GM12878 (cell line): ENCODE measurements at regions not wholly inside any gene's neighbourhood (a gene's known extent, or its start where the extent isn't known, plus 50 kb on each side); places are given as distances from the start of the nearest gene placed in this dataset.

Experiments used
- ATAC-seq: fragments of 200-7000 bp; cut with Tn5 transposase; 3 replicates; pipeline ENCODE4 v1.9.1; 2020; ENCODE audit warnings: mild to moderate bottlenecking, moderate library complexity
- BruUV-seq: library from RNA; stranded (reverse); fragments of 400-500 nt; replicated peaks from 2 replicates; lab custom pipeline; 2021; lab: Mats Ljungman, UMichigan
- CTCF ChIA-PET: fragments of 300-600 bp; sonication (Branson Sonifier 250); formaldehyde crosslinking; extraction: SDS; loops from one replicate; lab custom pipeline; 2021; ENCODE audit warnings: inconsistent platforms; lab: Yijun Ruan, JAX
- POLR2A ChIA-PET: fragments of 350-600 bp; formaldehyde crosslinking; extraction: SDS; loops from one replicate; lab custom pipeline; 2021; ENCODE audit warnings: inconsistent platforms; lab: Charles Lee
- RAD21 ChIA-PET: fragments of 300-600 bp; sonication (Branson Sonifier 250); formaldehyde crosslinking; loops from one replicate; lab custom pipeline; 2023; ENCODE audit warnings: antibody characterized with exemption; ENCODE audit not compliant: unreplicated experiment; lab: Charles Lee
- SMC1A ChIA-PET: fragments of 300-600 bp; sonication (Branson Sonifier 250); formaldehyde crosslinking; loops from one replicate; lab custom pipeline; 2023; ENCODE audit not compliant: unreplicated experiment, uncharacterized antibody; lab: Charles Lee
- DNase-seq: peaks from one replicate; pipeline ENCODE4 v3.0.0-alpha.2; 2011; ENCODE audit warnings: low read depth, low spot score
- FAIRE-seq: peaks from 3 replicates; lab custom pipeline; 2011; peaks lifted over from hg19 to GRCh38; lab: Jason Lieb, UNC
- H2AFZ ChIP-seq: 2 replicates; pipeline ENCODE4 v1.6.0; 2011; ENCODE audit warnings: low read depth, low read length, control low read depth; ENCODE audit not compliant: control insufficient read depth
- H3K27ac ChIP-seq: 2 replicates; pipeline ENCODE4 v1.5.1; 2011; ENCODE audit warnings: control low read depth; ENCODE audit not compliant: control insufficient read depth, insufficient read depth
- H3K27me3 ChIP-seq, 2 experiments: replicated peaks in 1 of 2; 2 replicates each; pipeline versions ENCODE4 v1.6.0 to v1.6.1; 2011; ENCODE audit warnings: low read length in 1 of 2; ENCODE audit not compliant: control insufficient read depth in 2 of 2, insufficient read depth in 2 of 2
- H3K36me3 ChIP-seq, 2 experiments: 2 replicates each; pipeline ENCODE4 v1.5.1; 2011; ENCODE audit warnings: low read length in 1 of 2; ENCODE audit not compliant: control insufficient read depth in 2 of 2, insufficient read depth in 2 of 2
- H3K4me1 ChIP-seq: 2 replicates; pipeline ENCODE4 v1.6.1; 2011; ENCODE audit warnings: mild to moderate bottlenecking, low read length, moderate library complexity, mixed read lengths; ENCODE audit not compliant: control insufficient read depth, insufficient read depth
- H3K4me2 ChIP-seq: 2 replicates; pipeline ENCODE4 v1.6.0; 2011; ENCODE audit warnings: control low read depth; ENCODE audit not compliant: control insufficient read depth, insufficient read depth
- H3K4me3 ChIP-seq: fragments of 200-600 bp; sonication (generic); 2 replicates; pipeline ENCODE4 v1.5.1; 2016
- H3K79me2 ChIP-seq: 2 replicates; pipeline ENCODE4 v1.6.0; 2011; ENCODE audit warnings: low read length; ENCODE audit not compliant: control insufficient read depth, insufficient read depth
- H3K9ac ChIP-seq: 2 replicates; pipeline ENCODE4 v1.8.0; 2011; ENCODE audit warnings: low read length, control low read depth, mixed read lengths; ENCODE audit not compliant: control insufficient read depth, insufficient read depth
- H3K9me3 ChIP-seq: replicated peaks from 3 replicates; pipeline ENCODE4 v1.5.1; 2011; ENCODE audit warnings: mild to moderate bottlenecking, low read length; ENCODE audit not compliant: control insufficient read depth, insufficient read depth
- H4K20me1 ChIP-seq: 2 replicates; pipeline ENCODE4 v1.6.0; 2011; ENCODE audit not compliant: control insufficient read depth, insufficient read depth
- CEBPZ ChIP-seq: fragments of 150-350 bp; IDR thresholded peaks from 2 replicates; pipeline ENCODE4 v1.6.1; 2016; ENCODE audit warnings: low read depth, low read length
- CREM ChIP-seq: IDR thresholded peaks from 2 replicates; pipeline ENCODE4 v1.6.1; 2014; ENCODE audit warnings: antibody characterized with exemption, low read depth
- E2F8 ChIP-seq: fragments of 450-650 bp; IDR thresholded peaks from 2 replicates; pipeline ENCODE4 v1.6.1; 2018; ENCODE audit warnings: mild to moderate bottlenecking, low read depth, moderate library complexity; ENCODE audit not compliant: partially characterized antibody
- HDAC2 ChIP-seq: fragments of 200-600 bp; sonication (generic); IDR thresholded peaks from 2 replicates; pipeline ENCODE4 v1.6.1; 2017
- IKZF2 ChIP-seq, 2 experiments: fragments of 450-650 bp; IDR thresholded peaks; 2 replicates each; pipeline ENCODE4 v1.6.1; 2017; ENCODE audit warnings: mild to moderate bottlenecking in 2 of 2, moderate library complexity in 2 of 2
- LARP7 ChIP-seq: fragments of 450-650 bp; IDR thresholded peaks from 2 replicates; pipeline ENCODE4 v1.6.1; 2017; ENCODE audit warnings: mild to moderate bottlenecking
- NR2F1 ChIP-seq: fragments of 450-650 bp; conservative IDR thresholded peaks from 2 replicates; pipeline ENCODE4 v1.6.1; 2017; ENCODE audit warnings: mild to moderate bottlenecking
- RAD51 ChIP-seq: fragments of 450-650 bp; IDR thresholded peaks from 2 replicates; pipeline ENCODE4 v1.6.1; 2016; ENCODE audit warnings: moderate library complexity, mild to moderate bottlenecking, inconsistent platforms
- RELA ChIP-seq: fragments of 450-650 bp; IDR thresholded peaks from 2 replicates; pipeline ENCODE4 v1.8.0; 2014; ENCODE audit warnings: borderline replicate concordance; ENCODE audit not compliant: partially characterized antibody
- SIN3A ChIP-seq: IDR thresholded peaks from 2 replicates; pipeline ENCODE4 v1.6.1; 2012; ENCODE audit warnings: low read depth, low read length, improper control_type of control experiment
- SMARCA5 ChIP-seq: fragments of 450-650 bp; IDR thresholded peaks from 2 replicates; pipeline ENCODE4 v1.6.1; 2017; ENCODE audit warnings: mild to moderate bottlenecking
- SREBF2 ChIP-seq: IDR thresholded peaks from 2 replicates; pipeline ENCODE4 v1.6.1; 2012; ENCODE audit warnings: mild to moderate bottlenecking, low read length
- ZSCAN29 ChIP-seq: fragments of 450-650 bp; IDR thresholded peaks from 2 replicates; pipeline ENCODE4 v1.6.1; 2017; ENCODE audit warnings: mild to moderate bottlenecking, moderate library complexity
- WGBS: methylation state at CpG from one replicate; pipeline ENCODE4 v1.1.6; 2016; ENCODE audit warnings: low lambda C conversion rate; ENCODE audit not compliant: insufficient replicate concordance, insufficient coverage; ENCODE audit errors: missing lambda C conversion rate; 5-methylcytosine and 5-hydroxymethylcytosine counted together
- in situ Hi-C: fragments of 300-500 bp; cut with MboI; formaldehyde crosslinking; loops from 9 replicates; pipeline ENCODE4 v1.14.3; 2018; ENCODE audit warnings: mixed read lengths
- intact Hi-C: fragments of 100-400 bp; cut with micrococcal nuclease; formaldehyde crosslinking; loops from one replicate; pipeline ENCODE4 v1.14.2; 2022; ENCODE audit not compliant: unreplicated experiment

GRCh38 chr15:95825208-95825607, 505.3 kb upstream of the NR2F2 start:
- WGBS: 89% methylated on average over 2 of the region's 2 CpGs
- H3K27me3 ChIP-seq: no peaks in the 10 kb centered on the region
- no peak overlapping the region for H3K4me2 ChIP-seq
- no peak overlapping the region for H3K9ac ChIP-seq
- no peaks in the 10 kb centered on the region; the same call in 2 of the 3 replicates for H3K9me3 ChIP-seq
- H4K20me1 ChIP-seq: no peaks in the 10 kb centered on the region
- H3K4me3 ChIP-seq: no peak overlapping the region
- SMC1A ChIA-PET: interaction anchor here (1.0 to 1.9 kb wide), 7 partner anchors 11 to 565 kb away, joined by 3 to 15 read pairs (median 4); no protein-coding TSS in a partner anchor
- POLR2A ChIA-PET: interaction anchor here (1.5 kb wide), 1 partner anchor 10 kb away, joined by 3 read pairs; no protein-coding TSS in a partner anchor
- no TSS peak for BruUV-seq
- no peaks in the 10 kb centered on the region for H3K79me2 ChIP-seq
- CTCF ChIA-PET: interaction anchor here (0.7 to 2.1 kb wide), 5 partner anchors 21 to 565 kb away, joined by 3 to 13 read pairs (median 3); no protein-coding TSS in a partner anchor
- H2AFZ ChIP-seq: no peak overlapping the region
- no peaks in the 10 kb centered on the region for H3K4me1 ChIP-seq
- no peak for ATAC-seq
- FAIRE-seq: no peak
- H3K36me3 ChIP-seq: no peaks in the 10 kb centered on the region
- RAD21 ChIA-PET: interaction anchor here (1.6 to 1.9 kb wide), 2 partner anchors 536 to 566 kb away, joined by 3 to 10 read pairs; no protein-coding TSS in a partner anchor
- in situ Hi-C loops: no loop called here
- no peak for TF ChIP-seq SREBF2
- no peak for TF ChIP-seq ZSCAN29
- no peak for TF ChIP-seq CREM
- no peak for TF ChIP-seq RELA
- no peak for TF ChIP-seq IKZF2 (IDR thresholded peaks at IDR 0.05)
- TF ChIP-seq LARP7: no peak
- TF ChIP-seq SIN3A: no peak
- no peak for TF ChIP-seq RAD51
- TF ChIP-seq SMARCA5: no peak
- no peak for TF ChIP-seq HDAC2
- no peak for TF ChIP-seq NR2F1
- TF ChIP-seq E2F8: no peak
- TF ChIP-seq CEBPZ: no peak
- DNase-seq: no peak
- H3K27ac ChIP-seq: no peak overlapping the region
- intact Hi-C loops: loop anchor here (5.0 kb wide), 1 partner anchor 568 kb away; no protein-coding TSS in a partner anchor
